GM18519 (cell line): ENCODE measurements at regions not wholly inside any gene's neighbourhood (a gene's known extent, or its start where the extent isn't known, plus 50 kb on each side); places are given as distances from the start of the nearest gene placed in this dataset.
"Not testable (repeated sequence)": the region's sequence is repeated elsewhere in the genome, so short reads cannot be mapped to it uniquely, and the experiment has no call there.

Experiments
- ATAC-seq: cut with Tn5 transposase; IDR thresholded peaks from one replicate; pipeline ENCODE4 v1.9.1; 2021; ENCODE audit warnings: mild to moderate bottlenecking, moderate library complexity; ENCODE audit not compliant: unreplicated experiment, low FRiP score

GRCh38 chr21:28617300-28617699 lies 375.4 kb downstream of the LTN1 start:
- ATAC-seq = no peak

- ATAC-seq = no peak
These were observed 377.4 kb downstream of the LTN1 start for GRCh38 chr21:28615276-28615675.

GRCh38 chr21:28614791-28615190 lies 377.9 kb downstream of the LTN1 start:
- ATAC-seq = no peak

- no peak for ATAC-seq
These were observed 384.0 kb downstream of the LTN1 start for GRCh38 chr21:28608646-28609045.

GRCh38 chr21:28607545-28607944 lies 385.1 kb downstream of the LTN1 start:
- ATAC-seq = no peak

GRCh38 chr21:28604946-28605537 lies 387.6 kb downstream of the LTN1 start:
- ATAC-seq = peak; percentile 100

GRCh38 chr21:28602546-28602945 lies 390.1 kb downstream of the LTN1 start:
- ATAC-seq = no peak

- no peak for ATAC-seq
These were observed 394.5 kb downstream of the LTN1 start for GRCh38 chr21:28598214-28598613.

- no peak for ATAC-seq
These were observed 400.3 kb downstream of the LTN1 start for GRCh38 chr21:28592205-28592865.

GRCh38 chr21:28590676-28591075 lies 402.0 kb downstream of the LTN1 start:
- no peak for ATAC-seq

- ATAC-seq = no peak
These were observed 402.7 kb downstream of the LTN1 start for GRCh38 chr21:28590026-28590425.

GRCh38 chr21:28588997-28589396 lies 403.7 kb downstream of the LTN1 start:
- no peak for ATAC-seq

- ATAC-seq = no peak
These were observed 404.9 kb downstream of the LTN1 start for GRCh38 chr21:28587748-28588147.

- no peak for ATAC-seq
These were observed 410.7 kb downstream of the LTN1 start for GRCh38 chr21:28581976-28582375.

GRCh38 chr21:28581311-28581731 lies 411.4 kb downstream of the LTN1 start:
- ATAC-seq = not testable (repeated sequence)

- no peak for ATAC-seq
These were observed 412.1 kb downstream of the LTN1 start for GRCh38 chr21:28580585-28580984.

- no peak for ATAC-seq
These were observed 412.6 kb downstream of the LTN1 start for GRCh38 chr21:28579986-28580550.

GRCh38 chr21:28568692-28569091 lies 424.0 kb downstream of the LTN1 start:
- ATAC-seq = no peak

GRCh38 chr21:28563933-28564332 lies 428.7 kb downstream of the LTN1 start:
- not testable (repeated sequence) for ATAC-seq

GRCh38 chr21:28561772-28562171 lies 430.9 kb downstream of the LTN1 start:
- ATAC-seq = no peak

- no peak for ATAC-seq
These were observed 437.8 kb downstream of the LTN1 start for GRCh38 chr21:28554660-28555475.
